ENCODE measurements at regions not wholly inside any gene's neighbourhood (a gene's known extent, or its start where the extent isn't known, plus 50 kb on each side); places are given as distances from the start of the nearest gene placed in this dataset.

GRCh38 chr13:54232700-54233099, 1204.1 kb downstream of the OLFM4 start:
- TF ChIP-seq L3MBTL2 (conservative IDR thresholded peaks at IDR 0.05), result no peak
- peak; percentile 92 for TF ChIP-seq PKNOX1 (IDR thresholded peaks at IDR 0.05)
- no peak for TF ChIP-seq LEF1 (IDR thresholded peaks at IDR 0.05; ENCODE audit: borderline replicate concordance)
- no peak for TF ChIP-seq ELF4 (IDR thresholded peaks at IDR 0.05)
- TF ChIP-seq BHLHE40 (IDR thresholded peaks at IDR 0.05; ENCODE audit: borderline replicate concordance), result no peak
- TF ChIP-seq FOXM1 (IDR thresholded peaks at IDR 0.05; ENCODE audit: borderline replicate concordance), result no peak
- TF ChIP-seq ARNT (IDR thresholded peaks at IDR 0.05), result 0 out of 2 replicates have a peak, but pooled peaks have one; percentile 54
- no peak for TF ChIP-seq HDGF (IDR thresholded peaks at IDR 0.05; ENCODE audit: borderline replicate concordance)
